OCI-LY7 (cell line): ENCODE measurements at regions not wholly inside any gene's neighbourhood (a gene's known extent, or its start where the extent isn't known, plus 50 kb on each side); places are given as distances from the start of the nearest gene placed in this dataset.

ENCODE experiments used
- EZH2phosphoT487 ChIP-seq: fragments of 200-600 bp; sonication (generic); IDR thresholded peaks from 2 replicates; pipeline ENCODE4 v1.6.1; 2018; ENCODE audit warnings: low read depth, borderline replicate concordance, mild to moderate bottlenecking, mixed run types, antibody characterized with exemption, low read length, moderate library complexity, mixed read lengths
- TF ChIP-seq, protein P1 (sequence below): fragments of 200-600 bp; sonication (generic); conservative IDR thresholded peaks from 2 replicates; pipeline ENCODE4 v1.5.1; 2014; ENCODE audit warnings: mild to moderate bottlenecking, antibody characterized with exemption, low read length, moderate library complexity, mixed read lengths

DNA sequence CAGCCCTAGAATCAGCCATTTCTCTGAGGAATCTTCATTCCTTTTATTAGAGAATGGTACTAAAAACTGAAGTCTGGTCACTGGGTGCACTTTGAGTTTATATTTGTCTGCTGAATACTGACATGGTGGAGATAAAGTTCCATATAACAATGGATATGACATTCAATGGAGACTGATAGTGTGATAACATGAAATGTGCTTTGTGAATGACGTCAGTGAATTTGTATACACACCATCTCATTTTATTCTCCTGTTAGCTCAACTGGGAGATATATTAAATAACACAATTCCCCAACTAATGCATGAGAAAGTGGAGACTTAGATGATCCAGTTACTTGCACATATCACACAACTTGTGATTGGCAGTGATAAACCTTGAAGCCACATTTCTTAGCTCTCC, 446.7 kb downstream of the DOK5 start:
- TF ChIP-seq, protein P1, sequence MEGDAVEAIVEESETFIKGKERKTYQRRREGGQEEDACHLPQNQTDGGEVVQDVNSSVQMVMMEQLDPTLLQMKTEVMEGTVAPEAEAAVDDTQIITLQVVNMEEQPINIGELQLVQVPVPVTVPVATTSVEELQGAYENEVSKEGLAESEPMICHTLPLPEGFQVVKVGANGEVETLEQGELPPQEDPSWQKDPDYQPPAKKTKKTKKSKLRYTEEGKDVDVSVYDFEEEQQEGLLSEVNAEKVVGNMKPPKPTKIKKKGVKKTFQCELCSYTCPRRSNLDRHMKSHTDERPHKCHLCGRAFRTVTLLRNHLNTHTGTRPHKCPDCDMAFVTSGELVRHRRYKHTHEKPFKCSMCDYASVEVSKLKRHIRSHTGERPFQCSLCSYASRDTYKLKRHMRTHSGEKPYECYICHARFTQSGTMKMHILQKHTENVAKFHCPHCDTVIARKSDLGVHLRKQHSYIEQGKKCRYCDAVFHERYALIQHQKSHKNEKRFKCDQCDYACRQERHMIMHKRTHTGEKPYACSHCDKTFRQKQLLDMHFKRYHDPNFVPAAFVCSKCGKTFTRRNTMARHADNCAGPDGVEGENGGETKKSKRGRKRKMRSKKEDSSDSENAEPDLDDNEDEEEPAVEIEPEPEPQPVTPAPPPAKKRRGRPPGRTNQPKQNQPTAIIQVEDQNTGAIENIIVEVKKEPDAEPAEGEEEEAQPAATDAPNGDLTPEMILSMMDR, result no peak
- no peak for TF ChIP-seq EZH2phosphoT487
